ENCODE measurements at regions not wholly inside any gene's neighbourhood (a gene's known extent, or its start where the extent isn't known, plus 50 kb on each side); places are given as distances from the start of the nearest gene placed in this dataset.

GRCh38 chr17:54744750-54745149, 155.9 kb upstream of the TOM1L1 start:
- TF ChIP-seq POLR2A (IDR thresholded peaks at IDR 0.05) (no peak), CTCF (IDR thresholded peaks at IDR 0.05) (no peak)
- H3K4me3 ChIP-seq (ENCODE audit: low read depth, poor library complexity, severe bottlenecking): no peak overlapping the region
- WGBS, 2 donors: 89% methylated on average over 1 of the region's 1 CpG
- intact Hi-C loops (cut with DNase I; ENCODE audit: low total_unique reads): no loop called here
- no peak for DNase-seq (ENCODE audit: low spot score in 2 of 2)

DNA sequence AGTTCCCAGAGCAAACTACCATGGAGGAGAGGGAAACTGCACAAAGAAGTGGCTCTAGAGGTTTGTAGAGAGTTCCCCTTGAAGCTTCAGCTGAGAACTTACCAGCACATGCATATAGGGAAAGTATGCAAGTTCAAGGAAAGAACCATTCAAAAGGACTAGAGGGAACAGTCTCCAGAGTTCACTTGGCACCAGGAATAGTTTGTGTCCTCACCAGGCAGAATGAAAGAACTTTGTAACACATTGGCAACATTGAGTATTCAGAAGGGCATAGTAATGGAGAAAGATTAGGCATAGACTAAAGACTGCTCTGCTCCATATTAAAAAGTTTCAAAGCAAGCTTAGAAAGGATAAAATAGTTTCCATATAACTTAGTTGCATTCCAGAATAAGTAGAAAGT, 155.4 kb upstream of the TOM1L1 start:
- intact Hi-C loops (cut with DNase I; ENCODE audit: low total_unique reads): no loop called here
- no peak for DNase-seq (ENCODE audit: low spot score in 2 of 2)
- H3K4me3 ChIP-seq (ENCODE audit: low read depth, poor library complexity, severe bottlenecking): no peak overlapping the region
- TF ChIP-seq POLR2A (IDR thresholded peaks at IDR 0.05): no peak
- TF ChIP-seq CTCF (IDR thresholded peaks at IDR 0.05): no peak

DNA sequence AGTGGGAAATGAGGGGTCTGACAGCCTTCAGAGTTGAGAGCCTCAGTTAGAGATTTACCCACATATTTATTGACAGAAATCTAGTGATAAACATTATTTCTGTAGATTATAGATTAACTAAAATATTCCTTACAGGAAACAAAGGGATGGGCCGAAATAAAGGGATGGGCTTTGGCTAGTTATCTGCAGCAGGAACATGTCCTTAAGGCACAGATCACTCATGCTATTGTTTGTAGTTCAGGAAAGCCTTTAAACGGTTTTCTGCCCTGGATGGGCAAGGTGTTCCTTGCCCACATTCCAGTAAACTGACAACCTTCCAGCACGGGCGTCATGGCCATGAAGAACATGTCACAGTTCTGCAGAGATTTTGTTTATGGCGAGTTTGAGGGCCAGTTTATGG, 154.8 kb upstream of the TOM1L1 start:
- 72 to 73% methylated on average over 5 of the region's 5 CpGs for WGBS, 2 donors
- no peak overlapping the region for H3K4me3 ChIP-seq (ENCODE audit: low read depth, poor library complexity, severe bottlenecking)
- TF ChIP-seq POLR2A (IDR thresholded peaks at IDR 0.05) (no peak), CTCF (IDR thresholded peaks at IDR 0.05) (no peak)
- no peak for DNase-seq (ENCODE audit: low spot score in 2 of 2)
- intact Hi-C loops (cut with DNase I; ENCODE audit: low total_unique reads): no loop called here

DNA sequence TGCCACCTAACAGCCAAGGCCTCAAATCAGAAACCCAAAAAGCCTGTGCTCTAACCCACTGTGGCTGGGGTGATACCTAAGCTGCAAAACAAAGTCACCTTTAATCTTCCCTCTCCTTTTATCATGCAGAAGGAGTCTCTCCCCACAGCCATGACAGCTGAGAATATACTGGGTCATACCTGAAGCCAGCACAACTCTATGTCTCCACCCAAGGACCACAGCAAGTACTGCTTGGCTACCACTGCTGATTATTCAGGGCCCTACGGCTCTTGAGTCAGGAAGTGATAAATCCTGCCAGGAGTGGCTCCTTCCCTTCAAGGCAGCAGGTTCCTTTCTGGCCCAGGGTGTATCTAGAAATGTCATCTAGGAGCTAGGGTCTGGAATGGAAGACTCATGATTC, 151.5 kb upstream of the TOM1L1 start:
- DNase-seq (ENCODE audit: low spot score in 2 of 2): no peak
- intact Hi-C loops (cut with DNase I; ENCODE audit: low total_unique reads): no loop called here
- no peak overlapping the region for H3K4me3 ChIP-seq (ENCODE audit: low read depth, poor library complexity, severe bottlenecking)
- TF ChIP-seq CTCF (IDR thresholded peaks at IDR 0.05) (no peak), POLR2A (IDR thresholded peaks at IDR 0.05) (no peak)
- WGBS, 2 donors: 0 to 13% methylated on average over 1 of the region's 1 CpG

DNA sequence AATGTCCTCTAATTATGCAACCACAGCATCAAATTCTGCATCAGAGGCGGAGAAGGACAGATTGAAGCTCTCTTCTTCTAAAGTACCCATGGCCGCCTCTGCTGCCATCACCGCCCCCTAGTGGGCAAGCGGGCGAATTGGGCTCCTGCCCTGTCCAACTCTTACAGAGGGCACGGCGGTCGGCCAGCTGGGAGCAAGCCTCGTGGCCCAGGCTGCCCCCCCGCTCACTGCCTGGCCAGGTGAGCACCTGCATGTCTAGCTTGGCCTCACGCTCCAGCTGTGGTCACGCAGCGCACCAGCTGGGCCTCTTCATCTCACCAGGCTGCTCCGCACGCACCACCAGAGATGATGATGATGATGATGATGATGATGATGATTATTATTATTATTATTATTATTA, 146.1 kb upstream of the TOM1L1 start:
- no peak for TF ChIP-seq POLR2A (IDR thresholded peaks at IDR 0.05)
- no peak for TF ChIP-seq CTCF (IDR thresholded peaks at IDR 0.05)
- 84 to 88% methylated on average over 14 to 15 of the region's 15 CpGs for WGBS, 2 donors
- no peak overlapping the region for H3K4me3 ChIP-seq (ENCODE audit: low read depth, poor library complexity, severe bottlenecking)
- intact Hi-C loops (cut with DNase I; ENCODE audit: low total_unique reads): no loop called here
- no peak for DNase-seq (ENCODE audit: low spot score in 2 of 2)

DNA sequence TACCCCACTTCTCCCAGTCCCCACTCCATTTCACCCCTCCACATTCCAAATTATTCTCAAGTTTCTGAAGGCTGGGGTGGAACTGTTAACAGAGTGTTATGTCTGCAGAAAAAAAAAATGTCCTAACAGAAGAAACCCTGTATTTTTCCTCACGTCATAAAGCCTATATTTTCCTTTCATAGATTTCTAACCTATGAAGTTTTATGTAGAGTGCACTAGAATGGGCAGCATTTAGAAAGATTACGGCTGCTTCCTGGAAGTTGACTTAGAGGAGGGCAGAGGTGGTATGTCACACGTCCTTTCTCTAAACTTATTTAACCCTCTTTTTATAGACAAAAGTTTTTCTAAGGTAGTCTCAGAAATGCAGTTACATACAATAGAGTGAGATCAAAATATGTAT, 139.8 kb upstream of the TOM1L1 start:
- WGBS, 2 donors: 60 to 62% methylated on average over 3 of the region's 3 CpGs
- DNase-seq (ENCODE audit: low spot score in 2 of 2): no peak
- TF ChIP-seq POLR2A (IDR thresholded peaks at IDR 0.05): no peak
- no peak for TF ChIP-seq CTCF (IDR thresholded peaks at IDR 0.05)
- H3K4me3 ChIP-seq (ENCODE audit: low read depth, poor library complexity, severe bottlenecking): no peak overlapping the region
- intact Hi-C loops (cut with DNase I; ENCODE audit: low total_unique reads): no loop called here

Measured in lower leg skin (tissue), 4 donors.